Gastroesophageal sphincter (tissue), 3 donors: ENCODE measurements at regions not wholly inside any gene's neighbourhood (a gene's known extent, or its start where the extent isn't known, plus 50 kb on each side); places are given as distances from the start of the nearest gene placed in this dataset.

Experiments
- POLR2AphosphoS5 ChIP-seq: sonication (generic); formaldehyde crosslinking; IDR thresholded peaks from one replicate; pipeline ENCODE4 v1.6.1; 2017; ENCODE audit warnings: antibody characterized with exemption
- TF ChIP-seq, protein P1 (sequence below), 4 experiments: fragments of 200-600 bp in 2 of 4; fragments of 450-650 bp in 2 of 4; sonication (generic) in 1 of 4; IDR thresholded peaks; one replicate each; pipeline ENCODE4 v1.5.1; 2017 to 2019; ENCODE audit warnings: antibody characterized with exemption in 4 of 4, mild to moderate bottlenecking in 2 of 4, moderate library complexity in 2 of 4

DNA sequence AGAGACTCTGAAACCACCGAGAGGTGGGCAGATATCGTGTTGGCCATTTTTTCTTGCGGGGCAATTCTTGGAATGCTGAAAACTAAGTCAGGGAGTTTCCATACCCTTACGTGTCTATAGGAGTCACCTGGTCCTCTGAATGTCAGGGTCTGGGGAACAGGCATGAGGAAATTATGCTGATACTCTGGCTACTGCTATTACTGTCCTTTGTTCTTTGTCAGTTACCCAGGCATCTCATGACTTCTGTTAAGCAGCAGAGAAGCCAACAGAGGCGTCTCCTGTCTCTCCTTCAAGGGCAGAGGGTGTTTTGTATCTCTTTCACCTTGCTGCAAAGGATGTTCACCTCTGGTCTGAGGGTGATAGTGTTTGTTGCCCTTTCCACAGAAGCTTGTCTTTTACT is 559.5 kb upstream of the CCDC54 start:
- no peak for TF ChIP-seq POLR2AphosphoS5
- TF ChIP-seq, protein P1, sequence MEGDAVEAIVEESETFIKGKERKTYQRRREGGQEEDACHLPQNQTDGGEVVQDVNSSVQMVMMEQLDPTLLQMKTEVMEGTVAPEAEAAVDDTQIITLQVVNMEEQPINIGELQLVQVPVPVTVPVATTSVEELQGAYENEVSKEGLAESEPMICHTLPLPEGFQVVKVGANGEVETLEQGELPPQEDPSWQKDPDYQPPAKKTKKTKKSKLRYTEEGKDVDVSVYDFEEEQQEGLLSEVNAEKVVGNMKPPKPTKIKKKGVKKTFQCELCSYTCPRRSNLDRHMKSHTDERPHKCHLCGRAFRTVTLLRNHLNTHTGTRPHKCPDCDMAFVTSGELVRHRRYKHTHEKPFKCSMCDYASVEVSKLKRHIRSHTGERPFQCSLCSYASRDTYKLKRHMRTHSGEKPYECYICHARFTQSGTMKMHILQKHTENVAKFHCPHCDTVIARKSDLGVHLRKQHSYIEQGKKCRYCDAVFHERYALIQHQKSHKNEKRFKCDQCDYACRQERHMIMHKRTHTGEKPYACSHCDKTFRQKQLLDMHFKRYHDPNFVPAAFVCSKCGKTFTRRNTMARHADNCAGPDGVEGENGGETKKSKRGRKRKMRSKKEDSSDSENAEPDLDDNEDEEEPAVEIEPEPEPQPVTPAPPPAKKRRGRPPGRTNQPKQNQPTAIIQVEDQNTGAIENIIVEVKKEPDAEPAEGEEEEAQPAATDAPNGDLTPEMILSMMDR (IDR thresholded peaks at IDR 0.05): no peak
